ENCODE measurements at regions not wholly inside any gene's neighbourhood (a gene's known extent, or its start where the extent isn't known, plus 50 kb on each side); places are given as distances from the start of the nearest gene placed in this dataset.

DNA sequence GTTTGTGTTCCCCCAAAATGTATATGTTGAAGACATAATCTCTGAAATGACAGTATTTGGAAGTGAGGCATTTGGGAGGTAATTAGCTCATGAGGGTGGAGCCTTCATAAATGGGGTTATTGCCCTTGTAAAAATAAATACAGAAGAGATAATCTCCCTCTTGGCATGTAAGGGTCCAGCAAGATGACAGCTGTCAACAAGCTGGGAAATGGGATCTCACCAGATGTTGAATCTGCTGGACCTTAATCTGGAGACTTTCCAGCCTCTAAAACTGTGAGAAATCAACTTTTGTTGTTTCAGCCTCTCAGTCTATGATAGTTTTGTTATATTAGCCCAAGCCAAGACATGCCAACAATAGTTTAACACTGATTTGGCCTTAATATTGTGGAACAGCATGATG is 438.2 kb upstream of the PCDH7 start:
- TF ChIP-seq, protein P1, sequence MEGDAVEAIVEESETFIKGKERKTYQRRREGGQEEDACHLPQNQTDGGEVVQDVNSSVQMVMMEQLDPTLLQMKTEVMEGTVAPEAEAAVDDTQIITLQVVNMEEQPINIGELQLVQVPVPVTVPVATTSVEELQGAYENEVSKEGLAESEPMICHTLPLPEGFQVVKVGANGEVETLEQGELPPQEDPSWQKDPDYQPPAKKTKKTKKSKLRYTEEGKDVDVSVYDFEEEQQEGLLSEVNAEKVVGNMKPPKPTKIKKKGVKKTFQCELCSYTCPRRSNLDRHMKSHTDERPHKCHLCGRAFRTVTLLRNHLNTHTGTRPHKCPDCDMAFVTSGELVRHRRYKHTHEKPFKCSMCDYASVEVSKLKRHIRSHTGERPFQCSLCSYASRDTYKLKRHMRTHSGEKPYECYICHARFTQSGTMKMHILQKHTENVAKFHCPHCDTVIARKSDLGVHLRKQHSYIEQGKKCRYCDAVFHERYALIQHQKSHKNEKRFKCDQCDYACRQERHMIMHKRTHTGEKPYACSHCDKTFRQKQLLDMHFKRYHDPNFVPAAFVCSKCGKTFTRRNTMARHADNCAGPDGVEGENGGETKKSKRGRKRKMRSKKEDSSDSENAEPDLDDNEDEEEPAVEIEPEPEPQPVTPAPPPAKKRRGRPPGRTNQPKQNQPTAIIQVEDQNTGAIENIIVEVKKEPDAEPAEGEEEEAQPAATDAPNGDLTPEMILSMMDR (IDR thresholded peaks at IDR 0.05; ENCODE audit: insufficient read depth, low read depth, low read length), result no peak
- no peak overlapping the region for H3K4me3 ChIP-seq (ENCODE audit: low read depth, low read length)
- no peak for DNase-seq (ENCODE audit: low read depth)

DNA sequence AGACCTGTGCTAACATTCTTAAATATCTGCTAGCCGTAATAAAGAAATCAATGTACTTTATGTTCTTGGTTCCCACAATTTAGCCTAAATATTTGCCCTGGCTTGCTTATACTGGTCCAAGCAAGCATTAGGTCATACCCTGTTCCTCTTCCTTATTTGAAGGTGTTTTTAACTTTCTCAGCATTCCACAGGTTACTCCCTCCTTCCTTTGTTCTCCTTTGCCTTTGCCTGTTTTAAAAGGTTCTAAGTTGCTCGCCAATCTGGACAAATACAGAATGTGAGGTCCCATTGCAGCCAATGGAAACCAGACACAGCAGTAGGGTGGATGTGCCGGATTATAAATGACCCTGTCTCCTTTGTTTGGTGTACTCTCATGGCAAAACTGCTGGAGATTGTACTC is 436.8 kb upstream of the PCDH7 start:
- TF ChIP-seq, protein P1 (IDR thresholded peaks at IDR 0.05; ENCODE audit: insufficient read depth, low read depth, low read length), result no peak
- no peak for DNase-seq (ENCODE audit: low read depth)
- no peak overlapping the region for H3K4me3 ChIP-seq (ENCODE audit: low read depth, low read length)

DNA sequence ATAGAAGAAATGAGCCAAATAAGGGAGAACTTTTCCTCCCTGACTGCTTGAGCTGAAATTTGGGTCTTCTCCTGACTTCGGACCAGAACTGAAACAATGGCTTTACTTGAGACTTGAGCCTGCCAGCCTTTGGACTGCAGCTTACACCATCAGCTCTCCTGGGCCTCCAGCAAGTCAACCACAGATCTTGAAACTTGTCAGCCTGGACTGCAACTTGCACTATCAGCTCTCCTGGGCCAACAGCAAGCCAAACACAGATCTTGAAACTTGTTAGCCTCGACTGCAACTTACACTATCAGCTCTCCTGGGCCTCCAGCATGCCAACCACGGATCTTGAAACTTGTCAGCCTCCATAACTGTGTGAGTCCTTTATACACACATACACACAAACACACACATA is 425.9 kb upstream of the PCDH7 start:
- H3K4me3 ChIP-seq (ENCODE audit: low read depth, low read length), result no peak overlapping the region
- DNase-seq (ENCODE audit: low read depth), result no peak
- TF ChIP-seq, protein P1 (IDR thresholded peaks at IDR 0.05; ENCODE audit: insufficient read depth, low read depth, low read length), result no peak

DNA sequence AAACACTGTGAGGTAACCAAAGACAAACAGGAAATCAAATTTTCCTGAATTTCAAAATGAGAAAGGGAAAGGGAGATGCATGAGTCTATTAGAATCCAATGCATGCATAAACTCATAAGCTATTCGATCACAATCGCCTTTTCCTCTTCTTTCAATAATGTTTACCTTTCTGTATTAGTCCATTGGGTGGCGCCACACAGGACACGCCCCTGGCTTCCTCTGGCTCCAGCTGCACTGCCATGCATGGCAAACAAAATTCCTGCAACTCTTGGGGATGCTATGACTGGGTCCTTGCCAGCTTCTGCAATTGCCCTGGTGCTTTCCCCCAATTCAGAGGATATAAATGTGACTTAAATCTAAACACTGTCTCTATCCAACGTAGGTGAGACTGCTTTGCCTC is 424.5 kb upstream of the PCDH7 start:
- no peak overlapping the region for H3K4me3 ChIP-seq (ENCODE audit: low read depth, low read length)
- DNase-seq (ENCODE audit: low read depth), result no peak
- TF ChIP-seq, protein P1 (IDR thresholded peaks at IDR 0.05; ENCODE audit: insufficient read depth, low read depth, low read length), result no peak

DNA sequence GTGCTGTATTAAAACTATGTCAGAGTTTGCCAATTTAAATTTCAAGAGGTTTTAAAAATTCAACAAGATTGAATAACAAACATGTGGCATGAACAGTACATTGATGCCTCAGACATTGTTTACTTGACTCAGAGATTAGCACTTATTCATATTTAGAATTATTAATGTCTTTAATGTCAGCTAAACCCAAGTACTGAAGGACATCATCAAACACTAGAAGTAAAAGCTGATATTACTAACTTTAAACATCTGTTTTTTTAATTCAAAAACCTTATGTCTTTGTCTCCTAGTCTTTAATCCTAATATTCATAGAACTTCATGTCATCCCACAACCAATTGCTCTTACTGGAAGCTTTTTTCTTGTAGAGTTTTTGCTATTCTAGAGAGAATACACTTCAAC is 406.2 kb upstream of the PCDH7 start:
- TF ChIP-seq, protein P1 (IDR thresholded peaks at IDR 0.05; ENCODE audit: insufficient read depth, low read depth, low read length), result no peak

DNA sequence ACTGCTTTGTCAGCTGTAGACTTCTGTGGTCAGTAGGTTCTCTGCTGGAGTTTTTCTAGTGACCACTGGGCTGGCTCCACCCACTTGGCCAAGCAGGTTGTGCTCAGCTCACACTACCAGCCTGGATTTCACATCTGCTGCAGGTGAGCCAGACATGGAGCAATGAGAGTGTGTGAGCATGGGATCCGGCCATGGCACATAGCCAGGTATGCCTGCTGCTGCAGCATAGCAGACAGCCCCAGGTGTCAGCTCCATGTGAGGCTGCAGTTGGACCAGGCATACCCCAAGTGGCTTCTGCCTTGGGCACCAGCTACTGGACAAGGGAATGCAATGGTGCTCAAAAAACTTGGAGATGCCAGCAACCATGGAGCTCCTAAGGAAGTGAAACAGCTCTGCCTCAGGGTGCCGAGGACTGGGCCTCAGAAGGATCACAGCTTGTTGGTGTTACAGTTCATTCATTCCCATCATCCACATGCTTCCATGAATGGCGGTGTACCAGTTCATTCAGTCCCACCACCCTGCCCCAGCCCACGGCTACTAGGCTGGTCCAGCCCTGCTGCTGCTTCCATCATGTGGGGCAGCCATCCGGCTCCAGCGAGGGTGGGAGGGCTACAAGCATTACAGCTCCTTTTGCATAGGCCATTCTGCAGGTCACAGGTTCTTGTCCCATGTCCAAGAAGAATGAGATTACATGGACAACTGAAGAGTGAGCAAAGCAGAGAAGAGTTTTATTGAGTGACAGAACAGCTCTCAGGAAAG is 389.1 kb upstream of the PCDH7 start:
- H3K4me3 ChIP-seq (ENCODE audit: low read depth, low read length), result no peak overlapping the region
- TF ChIP-seq, protein P1 (IDR thresholded peaks at IDR 0.05; ENCODE audit: insufficient read depth, low read depth, low read length), result no peak
- no peak for DNase-seq (ENCODE audit: low read depth)

More for the DNA sequence above, 406.2 kb upstream of the PCDH7 start:
- no peak overlapping the region for H3K4me3 ChIP-seq (ENCODE audit: low read depth, low read length)
- DNase-seq (ENCODE audit: low read depth), result no peak

DNA sequence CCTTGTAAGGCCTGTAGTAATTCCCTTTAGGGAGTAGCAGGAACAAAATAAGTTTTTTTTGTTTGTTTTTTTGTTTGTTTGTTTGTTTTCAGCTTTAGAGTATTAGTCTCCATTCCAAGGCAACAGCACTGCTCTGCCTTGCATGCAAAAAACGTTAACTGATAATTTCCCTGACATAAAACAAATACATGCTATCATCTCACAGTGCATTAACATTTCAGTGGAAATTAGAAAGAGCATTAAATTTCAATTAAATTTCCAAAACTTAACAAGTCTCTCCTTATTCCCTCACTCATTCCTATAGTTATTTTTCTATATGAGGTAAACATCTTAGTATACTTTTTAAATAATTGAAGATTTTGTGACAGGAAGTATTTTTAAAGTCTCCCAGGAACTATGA is 378.4 kb upstream of the PCDH7 start:
- H3K4me3 ChIP-seq (ENCODE audit: low read depth, low read length), result no peak overlapping the region
- DNase-seq (ENCODE audit: low read depth), result no peak
- TF ChIP-seq, protein P1 (IDR thresholded peaks at IDR 0.05; ENCODE audit: insufficient read depth, low read depth, low read length), result no peak
